Endothelial cell of umbilical vein (primary cell): ENCODE measurements at regions not wholly inside any gene's neighbourhood (a gene's known extent, or its start where the extent isn't known, plus 50 kb on each side); places are given as distances from the start of the nearest gene placed in this dataset.

ENCODE experiments used
- BruUV-seq: library from RNA; stranded (reverse); fragments of 400-500 nt; replicated peaks from 2 replicates; lab custom pipeline; 2021; lab: Mats Ljungman, UMichigan
- CTCF ChIA-PET: fragments of 300-600, 350-600 bp; sonication (Branson Sonifier 250); formaldehyde crosslinking; loops from one replicate; lab custom pipeline; 2021; ENCODE audit warnings: antibody characterized with exemption, inconsistent platforms; lab: Charles Lee
- POLR2A ChIA-PET: fragments of 300-600, 350-600 bp; sonication (Branson Sonifier 250); formaldehyde crosslinking; loops from one replicate; lab custom pipeline; 2021; ENCODE audit warnings: antibody characterized with exemption, inconsistent platforms; lab: Charles Lee
- DNase-seq: peaks from one replicate; pipeline ENCODE4 v3.0.0-alpha.2; 2011; ENCODE audit warnings: low read depth, low spot score
- FAIRE-seq: peaks from 2 replicates; lab custom pipeline; 2011; peaks lifted over from hg19 to GRCh38; lab: Jason Lieb, UNC
- H2AFZ ChIP-seq: 2 replicates; pipeline ENCODE4 v1.6.0; 2012; ENCODE audit warnings: low read depth, low read length, control low read depth, inconsistent platforms
- H3K27ac ChIP-seq: 2 replicates; pipeline ENCODE4 v1.5.1; 2011; ENCODE audit warnings: low read depth, mild to moderate bottlenecking, control low read depth, low read length, moderate library complexity; ENCODE audit not compliant: insufficient read depth
- H3K27me3 ChIP-seq, 2 experiments: 2 replicates each; pipeline versions ENCODE4 v1.6.0 to v1.6.1; 2011; ENCODE audit warnings: low read length in 2 of 2, mixed read lengths in 1 of 2; ENCODE audit not compliant: control insufficient read depth in 2 of 2, insufficient read depth in 2 of 2
- H3K36me3 ChIP-seq, 2 experiments: 2 replicates in 1 of 2; 3 replicates in 1 of 2; pipeline ENCODE4 v1.5.1; 2011; ENCODE audit warnings: low read length in 2 of 2, mild to moderate bottlenecking in 1 of 2, moderate library complexity in 1 of 2; ENCODE audit not compliant: control insufficient read depth in 2 of 2, insufficient read depth in 2 of 2; ENCODE audit errors: extremely low read depth in 1 of 2
- H3K4me1 ChIP-seq: 3 replicates; pipeline ENCODE4 v1.5.1; 2011; ENCODE audit warnings: mild to moderate bottlenecking, low read length; ENCODE audit not compliant: control insufficient read depth, insufficient read depth; ENCODE audit errors: extremely low read depth
- H3K4me2 ChIP-seq: 2 replicates; pipeline ENCODE4 v1.6.1; 2011; ENCODE audit warnings: low read length, control low read depth, mixed read lengths; ENCODE audit not compliant: insufficient read depth
- H3K4me3 ChIP-seq, 3 experiments: fragments of 200-600 bp in 1 of 3; sonication (generic), shearing (Covaris generic) in 1 of 3; replicated peaks in 1 of 3; 2 replicates each; pipeline ENCODE4 v1.5.1; 2011 to 2016; ENCODE audit warnings: control low read depth in 3 of 3, low read length in 3 of 3, mild to moderate bottlenecking in 2 of 3, inconsistent platforms in 1 of 3, low read depth in 1 of 3, moderate library complexity in 1 of 3; ENCODE audit not compliant: insufficient read depth in 1 of 3
- H3K79me2 ChIP-seq: 2 replicates; pipeline ENCODE4 v1.6.0; 2012; ENCODE audit warnings: low read length, inconsistent platforms; ENCODE audit not compliant: control insufficient read depth, insufficient read depth
- H3K9ac ChIP-seq: replicated peaks from 2 replicates; pipeline ENCODE3; 2011; ENCODE audit warnings: low read length, control low read depth; ENCODE audit not compliant: insufficient read depth; ENCODE audit errors: extremely low read depth
- H3K9me1 ChIP-seq: replicated peaks from 3 replicates; pipeline ENCODE4 v1.6.0; 2011; ENCODE audit warnings: mild to moderate bottlenecking, low read length; ENCODE audit not compliant: control insufficient read depth, insufficient read depth; ENCODE audit errors: extremely low read depth
- H3K9me3 ChIP-seq: replicated peaks from 2 replicates; pipeline ENCODE4 v1.5.1; 2012; ENCODE audit warnings: low read length, inconsistent platforms; ENCODE audit not compliant: control insufficient read depth, insufficient read depth
- H4K20me1 ChIP-seq: replicated peaks from 2 replicates; pipeline ENCODE3; 2011; ENCODE audit warnings: mild to moderate bottlenecking, low read length; ENCODE audit not compliant: control insufficient read depth, insufficient read depth; ENCODE audit errors: extremely low read depth
- EZH2 ChIP-seq: IDR thresholded peaks from 2 replicates; pipeline ENCODE4 v1.6.1; 2012; ENCODE audit warnings: borderline replicate concordance, low read depth, mild to moderate bottlenecking, moderate library complexity, low read length, inconsistent platforms; ENCODE audit not compliant: severe bottlenecking
- FOS ChIP-seq: IDR thresholded peaks from 2 replicates; pipeline ENCODE4 v1.6.1; 2011; ENCODE audit warnings: mild to moderate bottlenecking, low read length, moderate library complexity, borderline replicate concordance; ENCODE audit not compliant: insufficient read depth
- GATA2 ChIP-seq: IDR thresholded peaks from 2 replicates; pipeline ENCODE4 v1.7.0; 2011; ENCODE audit warnings: low read depth, mild to moderate bottlenecking, moderate library complexity, mixed read lengths, low read length; ENCODE audit not compliant: insufficient read length, insufficient read depth
- JUN ChIP-seq: IDR thresholded peaks from 2 replicates; pipeline ENCODE4 v1.6.1; 2011; ENCODE audit warnings: borderline replicate concordance, low read depth; ENCODE audit not compliant: insufficient read length, insufficient read depth
- MYC ChIP-seq: IDR thresholded peaks from one replicate; pipeline ENCODE4 v1.6.1; 2011; ENCODE audit warnings: mild to moderate bottlenecking, low read depth, low read length
- POLR2A ChIP-seq: IDR thresholded peaks from 2 replicates; pipeline ENCODE4 v1.6.1; 2012; ENCODE audit warnings: low read depth, mild to moderate bottlenecking, control low read depth, low read length
- POLR2AphosphoS5 ChIP-seq: IDR thresholded peaks from 2 replicates; pipeline ENCODE4 v1.6.1; 2012; ENCODE audit warnings: low read depth, mild to moderate bottlenecking, control low read depth, low read length, moderate library complexity; ENCODE audit not compliant: insufficient read depth
- dilution Hi-C: fragments of 300-500 bp; cut with MboI; formaldehyde crosslinking; loops from one replicate; pipeline ENCODE4 v1.15.0; 2019; ENCODE audit warnings: low sequenced_read_pairs; ENCODE audit not compliant: extremely low pct_ligation_motif_present
- intact Hi-C: fragments of 100-400 bp; cut with micrococcal nuclease; formaldehyde crosslinking; loops from one replicate; pipeline ENCODE4 v1.10.0; 2022
- TF ChIP-seq, protein P1 (sequence below): IDR thresholded peaks from 2 replicates; pipeline ENCODE4 v1.6.1; 2011; ENCODE audit not compliant: insufficient read depth, insufficient read length
- TF ChIP-seq, protein P2 (sequence below), 2 donors: IDR thresholded peaks; 1 replicate in 1 of 2; 2 replicates in 1 of 2; pipeline ENCODE4 v1.5.1; 2011; ENCODE audit warnings: low read length in 2 of 2, mild to moderate bottlenecking in 2 of 2, moderate library complexity in 2 of 2, control low read depth in 1 of 2, inconsistent platforms in 1 of 2, low read depth in 1 of 2; ENCODE audit not compliant: insufficient read depth in 1 of 2; ENCODE audit errors: extremely low read depth in 1 of 2

DNA sequence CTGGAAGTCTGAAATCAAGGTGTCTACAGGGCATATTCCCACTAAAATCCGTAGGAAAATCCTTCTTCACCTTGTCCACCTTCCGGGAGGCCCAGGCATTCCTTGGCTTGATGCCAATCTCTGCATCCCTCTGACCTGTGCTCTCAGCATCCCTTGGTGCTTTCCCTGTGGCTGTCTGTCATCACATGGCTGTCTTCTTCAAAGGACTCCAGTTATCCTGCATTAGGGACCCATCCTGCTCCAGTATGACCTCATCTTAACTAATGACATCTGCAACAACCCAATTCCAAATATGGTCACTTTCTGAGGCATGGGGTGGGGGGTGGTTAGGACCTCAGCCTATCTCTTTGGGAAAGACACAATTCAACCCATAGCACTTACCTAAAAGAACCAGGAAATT, 423.8 kb downstream of the IRS2 start:
- no peak overlapping the region for H3K4me2 ChIP-seq
- POLR2A ChIA-PET = no interaction called here
- H3K9ac ChIP-seq = no peak overlapping the region
- H3K9me1 ChIP-seq = no peaks in the 10 kb centered on the region
- DNase-seq (no peak), FAIRE-seq (no peak)
- dilution Hi-C loops = no loop called here
- H3K9me3 ChIP-seq = no peaks in the 10 kb centered on the region
- H3K27me3 ChIP-seq = no peaks in the 10 kb centered on the region
- no peak overlapping the region for H2AFZ ChIP-seq
- H3K79me2 ChIP-seq = no peaks in the 10 kb centered on the region
- intact Hi-C loops = no loop called here
- H4K20me1 ChIP-seq = no peaks in the 10 kb centered on the region
- H3K36me3 ChIP-seq = no peaks in the 10 kb centered on the region
- H3K4me1 ChIP-seq = no peaks in the 10 kb centered on the region
- no peak overlapping the region for H3K27ac ChIP-seq
- BruUV-seq = no TSS peak
- CTCF ChIA-PET = no interaction called here
- TF ChIP-seq JUN = no peak
- TF ChIP-seq MYC = no peak
- TF ChIP-seq, protein P1, sequence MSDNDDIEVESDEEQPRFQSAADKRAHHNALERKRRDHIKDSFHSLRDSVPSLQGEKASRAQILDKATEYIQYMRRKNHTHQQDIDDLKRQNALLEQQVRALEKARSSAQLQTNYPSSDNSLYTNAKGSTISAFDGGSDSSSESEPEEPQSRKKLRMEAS = no peak
- no peak for TF ChIP-seq POLR2A
- no peak for TF ChIP-seq FOS
- no peak for TF ChIP-seq GATA2
- TF ChIP-seq POLR2AphosphoS5 = no peak
- TF ChIP-seq, protein P2, sequence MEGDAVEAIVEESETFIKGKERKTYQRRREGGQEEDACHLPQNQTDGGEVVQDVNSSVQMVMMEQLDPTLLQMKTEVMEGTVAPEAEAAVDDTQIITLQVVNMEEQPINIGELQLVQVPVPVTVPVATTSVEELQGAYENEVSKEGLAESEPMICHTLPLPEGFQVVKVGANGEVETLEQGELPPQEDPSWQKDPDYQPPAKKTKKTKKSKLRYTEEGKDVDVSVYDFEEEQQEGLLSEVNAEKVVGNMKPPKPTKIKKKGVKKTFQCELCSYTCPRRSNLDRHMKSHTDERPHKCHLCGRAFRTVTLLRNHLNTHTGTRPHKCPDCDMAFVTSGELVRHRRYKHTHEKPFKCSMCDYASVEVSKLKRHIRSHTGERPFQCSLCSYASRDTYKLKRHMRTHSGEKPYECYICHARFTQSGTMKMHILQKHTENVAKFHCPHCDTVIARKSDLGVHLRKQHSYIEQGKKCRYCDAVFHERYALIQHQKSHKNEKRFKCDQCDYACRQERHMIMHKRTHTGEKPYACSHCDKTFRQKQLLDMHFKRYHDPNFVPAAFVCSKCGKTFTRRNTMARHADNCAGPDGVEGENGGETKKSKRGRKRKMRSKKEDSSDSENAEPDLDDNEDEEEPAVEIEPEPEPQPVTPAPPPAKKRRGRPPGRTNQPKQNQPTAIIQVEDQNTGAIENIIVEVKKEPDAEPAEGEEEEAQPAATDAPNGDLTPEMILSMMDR (IDR thresholded peaks at IDR 0.05; ENCODE audit: extremely low read depth in 1 of 2, insufficient read depth in 1 of 2, low read depth in 1 of 2, low read length in 2 of 2) = no peak
- no peak for TF ChIP-seq EZH2
- no peak overlapping the region for H3K4me3 ChIP-seq
